DND-41 (cell line): ENCODE measurements at regions not wholly inside any gene's neighbourhood (a gene's known extent, or its start where the extent isn't known, plus 50 kb on each side); places are given as distances from the start of the nearest gene placed in this dataset.

Experiments
- ATAC-seq: fragments of 200-7000 bp; cut with Tn5 transposase; 3 replicates; pipeline ENCODE4 v1.9.1; 2021; ENCODE audit warnings: low read depth; ENCODE audit not compliant: insufficient read depth
- DNase-seq: peaks from one replicate; pipeline ENCODE4 v3.0.0-alpha.2; 2020
- H2AFZ ChIP-seq: 2 replicates; pipeline ENCODE4 v1.6.0; 2012; ENCODE audit warnings: low read depth, low read length
- H3K27ac ChIP-seq: 2 replicates; pipeline ENCODE4 v1.5.1; 2012; ENCODE audit warnings: low read length, inconsistent platforms
- H3K27me3 ChIP-seq: fragments of 200-600 bp; sonication (generic); 2 replicates; pipeline ENCODE4 v1.6.0; 2012; ENCODE audit warnings: low read length, mild to moderate bottlenecking, inconsistent platforms; ENCODE audit not compliant: insufficient read depth, poor library complexity
- H3K36me3 ChIP-seq: 2 replicates; pipeline ENCODE4 v1.5.1; 2012; ENCODE audit warnings: low read length, inconsistent platforms; ENCODE audit not compliant: insufficient read depth
- H3K4me1 ChIP-seq: 2 replicates; pipeline ENCODE4 v1.5.1; 2012; ENCODE audit warnings: mild to moderate bottlenecking, low read length; ENCODE audit not compliant: insufficient read depth
- H3K4me2 ChIP-seq: 2 replicates; pipeline ENCODE4 v1.6.0; 2012; ENCODE audit warnings: mild to moderate bottlenecking, moderate library complexity, low read length, inconsistent platforms; ENCODE audit not compliant: insufficient read depth
- H3K4me3 ChIP-seq, 2 experiments: fragments of 200-600 bp in 1 of 2; shearing (Covaris generic) in 1 of 2; 2 replicates each; pipeline ENCODE4 v1.5.1; 2012 to 2016; ENCODE audit warnings: inconsistent platforms in 2 of 2, low read length in 2 of 2, mild to moderate bottlenecking in 2 of 2, low read depth in 1 of 2, moderate library complexity in 1 of 2
- H3K79me2 ChIP-seq: 2 replicates; pipeline ENCODE4 v1.6.0; 2012; ENCODE audit warnings: low read length, inconsistent platforms; ENCODE audit not compliant: insufficient read depth
- H3K9ac ChIP-seq: 2 replicates; pipeline ENCODE4 v1.6.0; 2012; ENCODE audit warnings: low read depth, mild to moderate bottlenecking, inconsistent platforms, low read length, moderate library complexity
- H3K9me3 ChIP-seq: 2 replicates; pipeline ENCODE4 v1.5.1; 2012; ENCODE audit warnings: low read length, moderate library complexity, mild to moderate bottlenecking, inconsistent platforms; ENCODE audit not compliant: insufficient read depth, severe bottlenecking
- H4K20me1 ChIP-seq: 2 replicates; pipeline ENCODE4 v1.6.0; 2012; ENCODE audit warnings: low read length; ENCODE audit not compliant: insufficient read depth
- CTCF ChIP-seq: IDR thresholded peaks from 2 replicates; pipeline ENCODE4 v1.5.1; 2012; ENCODE audit warnings: borderline replicate concordance, low read length, moderate library complexity, mild to moderate bottlenecking; ENCODE audit not compliant: poor library complexity, severe bottlenecking; ENCODE audit errors: extremely low read depth
- EZH2 ChIP-seq: IDR thresholded peaks from 3 replicates; pipeline ENCODE4 v1.6.1; 2012; ENCODE audit warnings: borderline replicate concordance, low read depth, mild to moderate bottlenecking, moderate library complexity, low read length, inconsistent platforms; ENCODE audit not compliant: severe bottlenecking

- ATAC-seq = no peak
- TF ChIP-seq CTCF (no peak), EZH2 (no peak)
These were observed 112.2 kb downstream of the ACTBL2 start for GRCh38 chr5:57370376-57370775.

GRCh38 chr5:57368010-57368409 is 114.6 kb downstream of the ACTBL2 start:
- ATAC-seq (no peak), DNase-seq (no peak)
- no peak overlapping the region for H3K4me2 ChIP-seq
- H3K27ac ChIP-seq = no peak overlapping the region
- no peak overlapping the region for H3K4me3 ChIP-seq
- H2AFZ ChIP-seq = no peak overlapping the region
- no peaks in the 10 kb centered on the region; the same call in 1 of the 2 replicates for H3K4me1 ChIP-seq
- H3K36me3 ChIP-seq = no peaks in the 10 kb centered on the region
- no peaks in the 10 kb centered on the region for H4K20me1 ChIP-seq
- H3K27me3 ChIP-seq = no peaks in the 10 kb centered on the region
- H3K9ac ChIP-seq = no peak overlapping the region
- no peaks in the 10 kb centered on the region for H3K79me2 ChIP-seq
- no peaks in the 10 kb centered on the region for H3K9me3 ChIP-seq
- TF ChIP-seq CTCF (no peak), EZH2 (no peak)

More at GRCh38 chr5:57370376-57370775, 112.2 kb downstream of the ACTBL2 start:
- H3K4me2 ChIP-seq = no peak overlapping the region
- H3K27ac ChIP-seq = no peak overlapping the region
- no peaks in the 10 kb centered on the region for H3K36me3 ChIP-seq
- no peak overlapping the region for H3K9ac ChIP-seq
- H3K4me1 ChIP-seq = no peaks in the 10 kb centered on the region; the same call in 1 of the 2 replicates
- H4K20me1 ChIP-seq = no peaks in the 10 kb centered on the region
- H3K9me3 ChIP-seq = no peaks in the 10 kb centered on the region
- H2AFZ ChIP-seq = no peak overlapping the region
- no peaks in the 10 kb centered on the region for H3K27me3 ChIP-seq
- H3K79me2 ChIP-seq = no peaks in the 10 kb centered on the region
- DNase-seq = no peak
- H3K4me3 ChIP-seq = no peak overlapping the region

- Histone ChIP-seq H3K27ac (no peak overlapping the region), H3K9ac (no peak overlapping the region), H3K4me2 (no peak overlapping the region)
These were observed 115.9 kb downstream of the ACTBL2 start for GRCh38 chr5:57366744-57367143.

More at GRCh38 chr5:57366744-57367143, 115.9 kb downstream of the ACTBL2 start:
- H3K4me1 ChIP-seq = no peaks in the 10 kb centered on the region; the same call in 1 of the 2 replicates
- H2AFZ ChIP-seq = no peak overlapping the region
- no peaks in the 10 kb centered on the region for H3K27me3 ChIP-seq
- H3K79me2 ChIP-seq = no peaks in the 10 kb centered on the region
- no peak for TF ChIP-seq CTCF
- no peak for TF ChIP-seq EZH2
- ATAC-seq = no peak
- H4K20me1 ChIP-seq = no peaks in the 10 kb centered on the region
- H3K9me3 ChIP-seq = no peaks in the 10 kb centered on the region
- no peak for DNase-seq
- H3K4me3 ChIP-seq = no peak overlapping the region
- no peaks in the 10 kb centered on the region for H3K36me3 ChIP-seq
